Activated naive CD4-positive, alpha-beta T cell treated with anti-CD3 and anti-CD28 coated beads, Interleukin-2, amount 50 U/mL, for 24 hours (primary cell): ENCODE measurements at regions not wholly inside any gene's neighbourhood (a gene's known extent, or its start where the extent isn't known, plus 50 kb on each side); places are given as distances from the start of the nearest gene placed in this dataset.

Experiments
- H3K27ac Mint-ChIP-seq: one replicate; pipeline ENCODE4 v1.8.0; 2021; ENCODE audit warnings: mild to moderate bottlenecking, mixed read lengths
- H3K27me3 Mint-ChIP-seq: one replicate; pipeline ENCODE4 v1.8.0; 2021; ENCODE audit warnings: mixed read lengths
- H3K36me3 Mint-ChIP-seq: one replicate; pipeline ENCODE4 v1.8.0; 2021; ENCODE audit warnings: mixed read lengths
- H3K4me1 Mint-ChIP-seq: one replicate; pipeline ENCODE4 v1.8.0; 2021; ENCODE audit warnings: mixed read lengths
- H3K4me3 Mint-ChIP-seq: one replicate; pipeline ENCODE4 v1.8.0; 2021; ENCODE audit warnings: mild to moderate bottlenecking, mixed read lengths
- H3K9me3 Mint-ChIP-seq: one replicate; pipeline ENCODE4 v1.8.0; 2021; ENCODE audit warnings: mixed read lengths

DNA sequence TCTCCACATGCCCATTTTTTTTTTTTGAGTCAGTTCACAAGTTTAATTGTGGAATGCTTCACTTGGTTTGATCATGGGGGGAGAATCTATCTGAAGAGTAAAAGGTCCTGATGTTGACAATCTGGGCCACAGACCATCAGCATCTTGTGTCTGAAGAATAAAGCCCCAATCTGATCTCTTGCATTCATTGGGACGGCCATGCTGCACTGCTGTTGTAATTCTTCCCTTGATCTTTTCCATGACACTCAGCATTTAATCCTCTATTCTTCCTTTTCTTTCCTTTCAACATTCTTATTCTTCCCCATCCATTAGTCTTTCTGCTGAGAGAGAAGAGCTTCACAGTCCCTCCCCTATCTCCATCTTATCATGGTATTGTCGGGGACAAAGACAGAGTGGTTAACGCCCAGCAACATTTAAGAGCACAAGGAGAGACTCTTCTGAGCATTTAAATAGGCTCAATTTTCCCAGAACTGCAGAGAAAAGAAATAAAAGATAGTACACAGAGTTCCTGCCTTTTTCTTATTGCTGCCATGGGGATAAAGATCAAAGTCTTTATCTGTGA, 1157.3 kb downstream of the SORCS3 start:
- Mint-ChIP-seq H3K9me3 (no peaks in the 10 kb centered on the region), H3K36me3 (no peaks in the 10 kb centered on the region), H3K4me3 (no peak overlapping the region), H3K4me1 (no peaks in the 10 kb centered on the region), H3K27ac (no peak overlapping the region), H3K27me3 (peaks cover 3% of the 10 kb centered on the region)

DNA sequence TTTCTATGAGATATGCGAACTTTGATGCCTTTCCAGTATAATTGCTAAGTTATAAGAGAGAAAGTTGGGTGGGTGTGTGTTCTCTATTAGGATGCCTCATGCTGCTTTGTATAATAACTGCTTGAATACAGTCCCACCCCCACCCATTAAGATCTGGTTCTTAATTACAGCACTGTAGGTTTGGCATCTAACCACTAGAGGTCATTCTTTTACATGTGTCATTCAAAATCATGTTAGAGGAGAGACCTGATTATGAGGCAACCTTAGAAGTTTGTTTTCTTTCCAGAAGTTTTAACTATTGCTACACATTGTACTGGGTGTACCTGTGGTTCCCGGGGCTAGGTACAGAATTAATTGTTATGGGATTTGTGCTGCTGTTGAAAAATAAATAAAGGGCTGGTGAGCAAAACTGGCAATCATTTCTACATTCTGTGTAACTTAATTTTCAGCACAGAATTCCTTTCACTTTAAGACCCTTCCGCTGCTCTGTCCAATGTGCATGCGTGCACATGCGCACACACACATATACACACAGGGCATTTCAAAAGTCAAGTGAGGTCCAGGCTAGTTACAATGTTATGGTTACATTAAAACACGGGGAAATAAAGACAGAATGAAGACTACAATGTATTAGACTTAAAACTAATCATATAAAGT, 1156.3 kb downstream of the SORCS3 start:
- no peaks in the 10 kb centered on the region for H3K9me3 Mint-ChIP-seq
- no peak overlapping the region for H3K27ac Mint-ChIP-seq
- H3K27me3 Mint-ChIP-seq, result peaks cover 3% of the 10 kb centered on the region
- no peaks in the 10 kb centered on the region for H3K4me1 Mint-ChIP-seq
- no peak overlapping the region for H3K4me3 Mint-ChIP-seq
- no peaks in the 10 kb centered on the region for H3K36me3 Mint-ChIP-seq

DNA sequence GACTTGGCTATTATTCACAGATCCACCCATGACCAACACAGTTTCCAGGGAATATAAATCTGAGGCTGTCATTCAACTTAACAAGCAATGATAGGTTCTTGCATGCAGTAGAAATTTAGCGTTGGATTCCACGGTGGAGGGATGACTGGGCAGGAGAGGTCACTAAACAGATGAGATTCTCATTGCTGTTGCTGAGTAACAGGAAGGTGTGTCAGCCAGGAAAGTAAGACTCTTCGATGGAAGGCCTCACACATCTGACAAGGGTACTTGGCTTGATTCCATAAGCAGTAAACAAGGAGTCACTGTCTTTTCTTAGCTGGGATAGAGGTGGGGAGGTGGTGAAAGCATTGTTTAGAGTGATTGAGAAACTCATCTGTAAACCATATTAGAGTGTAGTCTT, 1152.0 kb downstream of the SORCS3 start:
- no peaks in the 10 kb centered on the region for H3K4me1 Mint-ChIP-seq
- H3K36me3 Mint-ChIP-seq, result no peaks in the 10 kb centered on the region
- no peak overlapping the region for H3K27ac Mint-ChIP-seq
- H3K9me3 Mint-ChIP-seq, result no peaks in the 10 kb centered on the region
- H3K4me3 Mint-ChIP-seq, result no peak overlapping the region
- peaks cover 3% of the 10 kb centered on the region for H3K27me3 Mint-ChIP-seq

DNA sequence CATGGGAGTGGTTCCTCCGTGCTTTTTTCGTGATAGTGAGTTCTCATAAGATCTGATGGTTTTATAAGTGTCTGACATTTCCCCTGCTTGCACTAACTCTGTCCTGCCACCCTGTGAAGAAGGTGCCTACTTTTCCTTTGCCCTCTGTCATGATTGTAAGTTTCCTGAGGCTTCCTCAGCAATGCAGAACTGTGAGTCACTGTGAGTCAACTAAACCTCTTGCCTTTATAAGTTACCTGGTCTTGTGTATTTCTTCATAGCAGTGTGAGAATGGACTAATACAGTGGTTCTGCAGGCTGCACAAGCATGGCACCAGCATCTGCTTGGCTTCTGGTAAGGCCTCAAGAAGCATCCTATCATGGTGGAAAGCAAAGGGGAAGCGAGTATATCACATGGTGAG, 1144.6 kb downstream of the SORCS3 start:
- peaks cover 5% of the 10 kb centered on the region for H3K9me3 Mint-ChIP-seq
- peaks cover 11% of the 10 kb centered on the region for H3K27me3 Mint-ChIP-seq
- H3K4me1 Mint-ChIP-seq, result no peaks in the 10 kb centered on the region

DNA sequence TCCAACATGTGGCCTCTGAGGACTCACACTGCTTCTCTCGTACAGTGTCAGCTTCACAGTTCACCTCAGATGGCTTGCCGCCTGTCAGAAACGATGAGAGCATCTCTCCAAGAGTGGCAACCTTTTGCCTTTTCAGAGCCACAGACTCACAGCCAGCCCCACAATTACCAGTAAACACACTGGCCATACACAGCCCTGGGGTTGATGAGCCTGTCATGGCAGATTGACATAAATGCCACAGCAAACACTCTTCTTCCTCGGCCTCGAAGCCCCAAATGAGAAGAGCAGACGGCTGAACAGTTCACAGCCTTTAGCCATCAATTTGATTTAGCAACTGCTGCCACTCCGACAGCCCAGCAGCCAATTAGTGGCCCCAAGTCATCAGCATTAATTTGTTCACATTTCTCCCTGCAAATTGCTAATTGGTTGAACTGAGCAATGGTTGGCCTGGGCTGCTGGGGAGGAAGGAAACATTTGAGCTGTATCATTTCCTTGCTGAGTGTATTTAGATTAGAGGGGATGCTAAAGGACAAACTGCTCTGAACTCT, 1142.9 kb downstream of the SORCS3 start:
- peaks cover 11% of the 10 kb centered on the region for H3K27me3 Mint-ChIP-seq
- H3K9me3 Mint-ChIP-seq, result peaks cover 5% of the 10 kb centered on the region
- no peaks in the 10 kb centered on the region for H3K36me3 Mint-ChIP-seq
- H3K27ac Mint-ChIP-seq, result no peak overlapping the region
- H3K4me1 Mint-ChIP-seq, result no peaks in the 10 kb centered on the region
- no peak overlapping the region for H3K4me3 Mint-ChIP-seq

More for the DNA sequence above, 1144.6 kb downstream of the SORCS3 start:
- Mint-ChIP-seq H3K36me3 (no peaks in the 10 kb centered on the region), H3K4me3 (no peak overlapping the region), H3K27ac (no peak overlapping the region)

DNA sequence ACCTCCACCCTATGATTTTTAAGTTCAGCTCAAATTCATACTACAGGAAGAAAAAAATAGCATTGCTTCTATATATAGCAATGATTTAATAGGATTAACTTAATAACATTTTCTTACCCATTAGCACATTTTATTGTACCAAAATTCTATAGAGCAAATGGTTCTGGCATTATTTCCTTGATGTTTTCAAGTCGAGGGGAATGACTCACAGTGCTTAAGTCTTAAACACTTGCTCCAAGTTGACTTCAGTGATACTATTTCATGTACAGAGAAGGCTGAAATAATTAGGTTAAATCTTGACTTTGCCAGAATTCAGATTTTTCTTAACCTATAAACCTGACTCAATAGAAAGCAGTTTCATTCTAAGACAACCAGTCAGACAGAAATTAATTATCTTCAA, 1133.8 kb downstream of the SORCS3 start:
- no peak overlapping the region for H3K27ac Mint-ChIP-seq
- peaks cover 2% of the 10 kb centered on the region for H3K27me3 Mint-ChIP-seq
- no peaks in the 10 kb centered on the region for H3K9me3 Mint-ChIP-seq
- H3K36me3 Mint-ChIP-seq, result no peaks in the 10 kb centered on the region
- H3K4me1 Mint-ChIP-seq, result no peaks in the 10 kb centered on the region
- no peak overlapping the region for H3K4me3 Mint-ChIP-seq

DNA sequence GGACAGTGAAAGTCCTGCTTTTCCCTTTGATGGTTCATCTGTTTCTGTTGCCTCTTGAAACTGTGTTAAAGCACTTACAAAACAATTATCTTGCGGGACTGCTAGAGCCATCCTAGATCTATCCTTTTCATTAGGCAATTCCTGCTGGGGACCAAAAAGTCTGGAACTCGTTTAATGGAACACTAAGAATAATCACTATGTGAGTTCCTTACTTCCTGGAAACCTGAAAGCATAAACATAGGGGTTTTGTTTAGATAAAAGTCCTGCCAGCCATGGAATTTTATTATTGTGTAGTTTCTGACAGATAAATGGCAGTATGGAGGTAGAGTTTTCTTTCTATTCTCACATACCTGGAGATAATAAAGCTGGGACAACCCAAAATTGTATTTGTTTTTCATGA, 1133.3 kb downstream of the SORCS3 start:
- H3K4me1 Mint-ChIP-seq, result no peaks in the 10 kb centered on the region
- no peak overlapping the region for H3K4me3 Mint-ChIP-seq
- peaks cover 2% of the 10 kb centered on the region for H3K27me3 Mint-ChIP-seq
- no peaks in the 10 kb centered on the region for H3K9me3 Mint-ChIP-seq
- no peaks in the 10 kb centered on the region for H3K36me3 Mint-ChIP-seq
- H3K27ac Mint-ChIP-seq, result no peak overlapping the region

DNA sequence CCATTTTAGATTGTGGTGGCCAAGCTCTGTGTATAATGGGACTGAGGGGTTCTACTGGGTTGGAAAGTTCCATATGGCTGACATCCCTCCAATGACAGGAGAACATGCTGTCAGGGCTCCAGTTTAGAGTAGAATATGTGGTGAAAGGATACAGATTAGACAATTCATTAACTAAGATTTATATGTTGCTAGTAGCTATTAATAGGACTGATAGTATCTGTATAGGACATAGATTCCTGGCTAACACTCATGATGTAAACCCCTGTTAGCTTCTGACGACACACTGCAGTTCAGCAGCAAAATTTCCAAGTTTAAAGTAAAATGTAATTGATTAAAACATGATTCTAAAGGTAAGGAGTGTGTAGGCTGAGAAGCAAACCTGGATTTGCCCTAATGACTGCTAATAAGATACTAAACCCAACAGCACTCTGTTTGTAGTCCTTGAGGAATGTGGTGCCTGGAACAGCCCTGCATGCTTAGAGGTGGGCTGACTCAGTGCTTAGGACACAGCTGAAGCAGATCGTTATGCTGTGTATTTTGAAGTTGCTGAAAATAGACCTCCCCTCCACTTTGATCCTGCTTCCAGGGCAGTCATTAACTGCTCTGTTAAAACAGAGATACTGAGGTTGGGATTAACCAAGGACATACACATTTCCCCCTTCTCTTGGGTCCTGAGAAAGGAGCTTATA, 1129.6 kb downstream of the SORCS3 start:
- Mint-ChIP-seq H3K36me3 (no peaks in the 10 kb centered on the region), H3K27ac (no peak overlapping the region), H3K27me3 (peaks cover 7% of the 10 kb centered on the region), H3K9me3 (no peaks in the 10 kb centered on the region), H3K4me1 (no peaks in the 10 kb centered on the region), H3K4me3 (no peak overlapping the region)

DNA sequence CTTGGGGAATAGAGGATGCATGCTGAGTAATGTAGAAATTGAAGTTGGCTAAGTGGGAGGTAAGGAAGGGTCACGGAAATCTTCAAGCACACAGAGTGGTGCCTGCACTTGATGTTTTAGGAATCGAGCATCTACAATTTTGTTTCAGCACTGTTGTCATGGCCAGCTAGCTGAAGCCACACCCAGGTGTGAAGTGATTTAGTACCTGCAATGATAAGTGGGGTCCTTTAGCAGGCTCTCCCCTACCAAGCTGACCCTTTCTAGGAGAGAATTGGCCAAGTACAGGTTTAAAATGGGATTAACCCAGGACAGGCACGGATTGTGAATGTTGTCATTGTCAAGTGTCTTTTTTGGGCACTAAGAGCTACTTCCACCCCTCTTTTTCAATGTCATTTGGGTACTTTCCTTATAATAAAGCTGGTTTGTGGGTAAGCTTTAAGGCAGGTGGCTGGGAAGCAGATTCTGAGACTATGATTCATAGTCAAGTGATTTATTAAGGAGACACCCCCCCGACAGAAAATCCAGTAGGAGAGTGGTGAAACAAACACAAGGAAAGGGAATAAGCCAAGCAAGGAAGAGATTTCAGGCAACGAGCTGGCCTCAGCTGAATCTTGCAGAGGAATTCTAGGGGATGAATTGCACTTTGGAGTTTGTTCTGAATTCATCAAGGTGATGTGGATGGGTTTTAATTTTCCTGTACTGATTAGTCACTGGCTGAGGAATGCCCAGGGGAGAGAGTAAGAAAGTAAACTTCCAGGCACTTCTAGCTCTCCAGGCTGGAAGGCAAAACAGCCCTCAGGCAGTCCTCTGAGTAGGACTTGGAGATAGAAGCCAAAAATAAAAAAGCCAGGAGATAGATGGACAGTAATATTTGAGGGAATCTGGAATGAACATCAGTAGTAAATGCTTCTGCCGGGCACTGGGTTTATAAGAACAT, 1128.4 kb downstream of the SORCS3 start:
- H3K27me3 Mint-ChIP-seq, result peaks cover 8% of the 10 kb centered on the region
- H3K27ac Mint-ChIP-seq, result no peak overlapping the region
- H3K4me1 Mint-ChIP-seq, result no peaks in the 10 kb centered on the region
- no peaks in the 10 kb centered on the region for H3K36me3 Mint-ChIP-seq
- H3K9me3 Mint-ChIP-seq, result no peaks in the 10 kb centered on the region
- no peak overlapping the region for H3K4me3 Mint-ChIP-seq

DNA sequence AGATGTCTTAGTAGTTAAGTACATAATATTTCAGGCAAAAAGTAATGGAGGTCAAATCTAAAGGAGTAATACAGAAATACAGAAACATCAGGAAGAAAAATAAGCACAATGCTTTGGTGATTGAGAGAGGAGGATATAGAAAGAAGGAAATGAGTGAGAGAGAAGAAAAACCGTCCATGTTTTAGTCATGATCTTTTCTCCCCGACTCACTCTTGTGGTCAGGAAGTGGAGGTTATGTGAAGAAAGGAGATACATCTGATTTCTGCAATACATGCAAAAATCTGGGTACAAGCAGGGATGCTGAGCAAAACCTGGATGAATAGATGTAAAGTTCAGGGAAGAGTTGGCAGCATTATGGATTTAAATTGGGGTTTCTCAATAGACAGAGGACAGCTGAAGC, 1122.5 kb downstream of the SORCS3 start:
- no peaks in the 10 kb centered on the region for H3K36me3 Mint-ChIP-seq
- no peaks in the 10 kb centered on the region for H3K4me1 Mint-ChIP-seq
- H3K9me3 Mint-ChIP-seq, result peaks cover 5% of the 10 kb centered on the region
- no peak overlapping the region for H3K4me3 Mint-ChIP-seq
- H3K27me3 Mint-ChIP-seq, result peaks cover 10% of the 10 kb centered on the region
- no peak overlapping the region for H3K27ac Mint-ChIP-seq

DNA sequence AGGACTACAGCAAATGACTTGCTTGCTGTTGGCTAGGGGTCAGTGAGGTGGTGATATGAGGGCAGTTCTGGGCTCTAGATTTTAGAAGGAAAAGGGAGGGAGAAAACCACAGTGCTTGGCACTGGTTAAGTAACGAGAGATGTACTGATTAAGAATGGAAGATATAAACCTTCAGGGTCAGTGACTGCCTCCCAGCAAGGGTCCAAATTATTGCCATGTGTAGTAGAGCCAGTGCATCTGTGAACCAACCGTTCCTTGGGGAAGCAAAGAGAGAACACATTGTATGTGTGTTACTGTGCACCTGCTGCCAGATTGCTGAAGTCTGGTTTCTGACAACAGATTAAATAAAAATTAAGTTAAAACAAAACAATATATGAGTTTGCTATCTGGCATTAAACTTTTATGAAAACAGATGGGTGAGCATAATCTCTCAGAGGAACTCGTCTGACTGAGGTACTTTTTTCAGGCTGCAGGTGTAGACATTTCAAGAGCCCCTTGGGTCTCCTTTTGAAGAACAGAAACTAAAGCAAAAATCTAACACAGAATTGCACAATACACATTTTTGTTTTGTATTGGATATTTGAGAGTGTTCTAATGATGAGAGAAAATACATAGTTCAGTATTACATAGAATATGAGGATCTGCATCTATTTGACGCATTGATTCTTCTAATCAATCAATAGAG, 1120.6 kb downstream of the SORCS3 start:
- no peak overlapping the region for H3K4me3 Mint-ChIP-seq
- peaks cover 5% of the 10 kb centered on the region for H3K9me3 Mint-ChIP-seq
- H3K36me3 Mint-ChIP-seq, result no peaks in the 10 kb centered on the region
- no peak overlapping the region for H3K27ac Mint-ChIP-seq
- H3K27me3 Mint-ChIP-seq, result peaks cover 6% of the 10 kb centered on the region
- H3K4me1 Mint-ChIP-seq, result no peaks in the 10 kb centered on the region

DNA sequence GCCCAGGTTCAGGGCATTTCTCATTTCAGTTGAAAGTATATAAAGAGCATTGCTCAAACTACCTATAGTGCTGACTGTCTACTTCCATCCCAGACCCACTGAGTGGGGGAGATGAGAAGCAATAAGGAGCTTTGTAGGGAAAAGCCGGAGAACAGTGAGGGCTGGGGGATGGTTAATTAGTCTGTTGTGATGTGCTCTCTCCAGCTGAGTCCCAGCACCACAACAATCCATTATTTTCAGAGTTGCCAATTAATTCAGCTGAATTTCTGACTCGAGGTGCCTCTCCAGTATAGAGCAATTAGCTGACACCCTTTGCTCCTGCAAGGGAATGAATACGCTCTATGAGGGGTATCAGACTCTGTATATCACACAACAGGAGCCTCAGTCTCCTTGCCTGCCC, 1118.6 kb downstream of the SORCS3 start:
- H3K9me3 Mint-ChIP-seq, result peaks cover 5% of the 10 kb centered on the region
- no peaks in the 10 kb centered on the region for H3K36me3 Mint-ChIP-seq
- H3K27me3 Mint-ChIP-seq, result peaks cover 6% of the 10 kb centered on the region
- no peak overlapping the region for H3K27ac Mint-ChIP-seq
- H3K4me1 Mint-ChIP-seq, result no peaks in the 10 kb centered on the region
- no peak overlapping the region for H3K4me3 Mint-ChIP-seq

DNA sequence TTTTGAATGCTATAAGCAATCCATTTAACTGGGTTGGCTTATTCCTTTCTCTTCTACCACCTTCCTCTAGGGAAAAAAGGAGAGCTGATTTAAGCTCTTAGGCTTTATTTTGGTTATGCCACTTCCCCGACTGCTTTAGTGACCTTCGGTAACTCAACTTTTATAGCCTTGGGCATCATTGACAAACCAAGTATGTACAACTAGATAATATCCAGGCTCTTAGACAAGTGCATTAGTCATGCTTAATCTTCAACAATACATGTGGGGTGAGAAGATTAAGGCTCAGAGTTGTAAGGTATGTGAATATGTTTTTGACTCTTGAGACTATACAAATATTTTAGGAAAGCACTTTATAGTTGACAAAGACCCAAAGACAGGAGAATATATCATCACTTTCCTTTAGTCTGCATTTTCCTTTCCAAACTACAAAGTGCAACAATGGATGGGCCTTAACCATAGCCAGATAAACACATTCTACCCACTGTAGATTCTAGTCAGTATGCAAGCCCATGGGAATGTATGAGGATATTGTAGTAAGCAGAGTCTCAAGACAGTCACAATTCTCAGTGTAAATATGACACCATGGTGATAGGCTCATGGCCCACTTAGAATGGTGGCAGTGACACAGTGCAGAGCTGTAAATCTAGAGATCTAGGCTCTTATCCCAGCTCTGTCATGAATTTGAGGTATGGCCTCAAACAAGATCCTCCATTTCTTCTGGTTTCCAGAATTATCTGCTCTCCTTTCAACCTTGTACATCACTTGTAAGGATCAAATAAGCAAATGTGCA, 1117.3 kb downstream of the SORCS3 start:
- no peaks in the 10 kb centered on the region for H3K36me3 Mint-ChIP-seq
- no peaks in the 10 kb centered on the region for H3K9me3 Mint-ChIP-seq
- no peaks in the 10 kb centered on the region for H3K4me1 Mint-ChIP-seq
- no peak overlapping the region for H3K4me3 Mint-ChIP-seq
- H3K27me3 Mint-ChIP-seq, result peaks cover under 1% of the 10 kb centered on the region
- no peak overlapping the region for H3K27ac Mint-ChIP-seq

DNA sequence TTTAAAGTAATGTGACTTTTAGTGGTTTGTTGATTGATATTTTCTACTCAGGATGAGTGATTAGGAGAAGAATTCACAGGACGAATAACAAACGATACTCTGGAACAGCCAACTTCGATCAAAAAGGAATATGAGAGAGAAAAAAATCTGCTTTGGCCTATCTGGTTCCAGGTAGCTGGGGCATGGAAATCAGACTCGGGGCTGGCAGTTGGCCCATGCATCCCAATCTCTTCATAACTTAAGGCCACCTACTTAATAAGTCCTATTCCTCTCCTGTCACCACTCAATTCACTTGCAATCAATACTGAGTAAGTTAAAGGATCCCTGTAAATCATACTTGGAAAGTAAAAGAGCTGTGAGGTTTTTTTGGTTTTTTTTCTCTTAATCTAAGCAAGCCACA, 1116.2 kb downstream of the SORCS3 start:
- Mint-ChIP-seq H3K4me3 (no peak overlapping the region), H3K27me3 (no peaks in the 10 kb centered on the region), H3K9me3 (no peaks in the 10 kb centered on the region), H3K36me3 (no peaks in the 10 kb centered on the region), H3K27ac (no peak overlapping the region), H3K4me1 (no peaks in the 10 kb centered on the region)
